GM13977 (cell line): ENCODE measurements at regions not wholly inside any gene's neighbourhood (a gene's known extent, or its start where the extent isn't known, plus 50 kb on each side); places are given as distances from the start of the nearest gene placed in this dataset.

ENCODE experiments used
- DNase-seq: peaks from one replicate; pipeline ENCODE4 v3.0.0; 2012; ENCODE audit warnings: low spot score
- in situ Hi-C: fragments of 300-500 bp; cut with MboI; formaldehyde crosslinking; loops from one replicate; pipeline ENCODE4 v1.12.0; 2022; ENCODE audit warnings: low sequenced_read_pairs, low pct_unique_long_range_greater_than_20kb, mixed read lengths, inconsistent platforms; ENCODE audit not compliant: unreplicated experiment
- TF ChIP-seq, protein P1 (sequence below): IDR thresholded peaks from 2 replicates; pipeline ENCODE4 v1.5.1; 2012; ENCODE audit warnings: mild to moderate bottlenecking, control low read depth; ENCODE audit not compliant: insufficient read depth; ENCODE audit errors: extremely low read depth, missing control alignments

DNA sequence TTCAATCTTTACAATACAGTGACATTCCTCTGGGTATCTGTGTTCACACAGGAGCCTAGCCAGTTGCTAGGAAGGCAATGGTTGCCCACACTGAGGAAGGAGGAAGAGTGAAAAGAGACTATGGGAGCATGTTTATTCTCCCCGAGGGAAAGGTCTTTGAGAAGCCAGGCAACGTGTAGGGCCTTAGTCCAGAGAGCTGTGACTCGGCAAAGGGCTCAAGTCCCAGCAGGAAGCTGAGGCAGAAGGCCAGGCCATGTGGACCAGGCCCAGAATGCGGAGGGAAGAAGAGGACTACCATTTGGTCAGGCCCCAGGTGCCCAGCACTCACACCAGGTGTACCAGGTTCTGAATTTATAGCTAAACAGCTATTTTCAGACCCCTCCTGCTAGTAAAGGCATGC lies 136.6 kb upstream of the DMAC1 start:
- TF ChIP-seq, protein P1, sequence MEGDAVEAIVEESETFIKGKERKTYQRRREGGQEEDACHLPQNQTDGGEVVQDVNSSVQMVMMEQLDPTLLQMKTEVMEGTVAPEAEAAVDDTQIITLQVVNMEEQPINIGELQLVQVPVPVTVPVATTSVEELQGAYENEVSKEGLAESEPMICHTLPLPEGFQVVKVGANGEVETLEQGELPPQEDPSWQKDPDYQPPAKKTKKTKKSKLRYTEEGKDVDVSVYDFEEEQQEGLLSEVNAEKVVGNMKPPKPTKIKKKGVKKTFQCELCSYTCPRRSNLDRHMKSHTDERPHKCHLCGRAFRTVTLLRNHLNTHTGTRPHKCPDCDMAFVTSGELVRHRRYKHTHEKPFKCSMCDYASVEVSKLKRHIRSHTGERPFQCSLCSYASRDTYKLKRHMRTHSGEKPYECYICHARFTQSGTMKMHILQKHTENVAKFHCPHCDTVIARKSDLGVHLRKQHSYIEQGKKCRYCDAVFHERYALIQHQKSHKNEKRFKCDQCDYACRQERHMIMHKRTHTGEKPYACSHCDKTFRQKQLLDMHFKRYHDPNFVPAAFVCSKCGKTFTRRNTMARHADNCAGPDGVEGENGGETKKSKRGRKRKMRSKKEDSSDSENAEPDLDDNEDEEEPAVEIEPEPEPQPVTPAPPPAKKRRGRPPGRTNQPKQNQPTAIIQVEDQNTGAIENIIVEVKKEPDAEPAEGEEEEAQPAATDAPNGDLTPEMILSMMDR, result no peak
- in situ Hi-C loops, result no loop called here
- DNase-seq, result no peak

DNA sequence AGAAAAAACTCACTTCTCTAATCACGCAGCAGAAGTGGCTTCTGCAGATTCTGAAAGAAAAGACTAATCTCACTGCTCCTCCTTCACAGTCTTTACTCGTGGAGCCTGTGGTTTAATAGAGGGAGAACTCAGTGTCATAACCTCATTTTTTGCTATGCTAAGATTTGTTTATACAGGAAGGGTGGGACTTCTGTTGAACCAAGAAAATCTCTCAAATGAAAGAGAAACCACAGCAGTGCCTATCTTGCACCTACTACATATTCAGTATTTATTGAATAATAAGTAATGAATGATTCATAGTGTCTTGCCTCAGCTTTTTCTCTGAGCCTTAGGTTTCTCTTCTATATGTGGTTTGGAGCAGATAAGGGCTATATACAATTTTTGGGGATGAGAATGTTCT lies 136.1 kb upstream of the DMAC1 start:
- TF ChIP-seq, protein P1, result no peak
- no peak for DNase-seq
- in situ Hi-C loops, result no loop called here

DNA sequence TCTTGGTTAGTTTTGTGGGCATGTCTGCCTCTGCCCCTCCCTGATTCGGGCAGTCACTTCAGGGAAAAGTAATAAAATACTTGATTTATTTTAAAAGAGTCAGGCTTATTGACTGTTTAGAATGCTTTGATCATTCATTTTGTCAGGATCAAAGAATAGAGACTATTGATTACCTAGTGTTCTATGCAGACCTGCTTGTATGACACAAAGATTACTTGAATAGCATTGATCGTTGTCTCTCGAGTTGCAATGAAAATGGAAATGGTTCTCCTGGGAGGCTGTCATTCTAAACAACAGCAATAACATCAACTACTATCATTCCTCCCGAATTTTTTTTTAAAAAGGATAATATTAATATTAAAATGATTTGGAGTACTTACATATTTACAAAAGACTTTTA lies 133.2 kb upstream of the DMAC1 start:
- in situ Hi-C loops, result no loop called here
- TF ChIP-seq, protein P1, result no peak
- no peak for DNase-seq

DNA sequence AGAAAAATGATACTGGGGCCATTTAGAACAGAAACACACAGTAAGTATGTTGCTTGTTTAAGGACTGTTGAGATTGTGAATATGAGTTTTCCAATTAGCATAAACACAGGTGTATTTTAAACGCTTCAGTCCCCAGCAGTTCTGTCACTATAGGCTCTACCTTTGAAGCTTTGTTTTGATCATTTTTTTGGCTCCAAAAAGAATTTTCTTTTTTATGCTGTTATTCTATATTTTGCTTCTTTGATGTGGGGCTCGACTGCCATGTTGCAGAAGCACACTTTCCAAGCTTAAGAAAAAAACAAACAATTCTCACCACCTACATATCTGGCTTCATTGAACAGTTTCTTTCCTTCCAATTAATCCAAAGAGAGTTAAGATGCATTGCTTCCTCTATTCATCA lies 131.0 kb upstream of the DMAC1 start:
- in situ Hi-C loops, result no loop called here
- TF ChIP-seq, protein P1, result no peak

DNA sequence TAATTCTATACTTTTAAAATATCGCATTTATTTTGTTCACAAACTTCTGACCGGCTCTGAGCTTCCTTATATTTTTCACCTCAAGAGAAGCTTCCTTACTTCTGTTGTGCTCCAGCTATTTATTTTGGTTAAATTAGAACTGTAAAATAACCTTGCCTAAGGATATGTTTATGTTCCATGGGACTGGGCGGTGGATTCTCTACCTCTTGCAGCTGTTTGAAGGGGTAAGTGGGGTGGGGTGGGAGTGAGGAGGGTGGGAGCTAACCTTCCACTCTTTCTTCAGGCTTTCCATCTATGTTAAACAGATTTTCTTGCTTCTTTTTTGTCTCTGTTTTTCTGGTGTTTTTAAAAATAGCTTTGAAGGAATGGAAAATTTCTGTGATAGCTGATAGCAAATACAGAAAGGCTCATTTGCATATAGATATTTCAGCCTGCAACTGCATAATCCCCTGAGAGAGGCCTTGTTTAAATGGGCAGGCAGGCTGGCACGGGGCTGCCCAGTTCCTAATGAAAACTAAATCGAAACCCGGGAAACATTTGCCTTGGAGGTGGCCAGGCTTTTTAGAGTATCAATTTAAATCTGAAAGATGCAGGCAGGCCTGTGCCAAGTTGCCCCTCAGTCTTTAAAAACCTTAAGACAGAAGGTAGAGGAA lies 122.1 kb upstream of the DMAC1 start:
- DNase-seq, result no peak
- TF ChIP-seq, protein P1, result no peak
- in situ Hi-C loops, result no loop called here

More for the DNA sequence above, 131.0 kb upstream of the DMAC1 start:
- no peak for DNase-seq

DNA sequence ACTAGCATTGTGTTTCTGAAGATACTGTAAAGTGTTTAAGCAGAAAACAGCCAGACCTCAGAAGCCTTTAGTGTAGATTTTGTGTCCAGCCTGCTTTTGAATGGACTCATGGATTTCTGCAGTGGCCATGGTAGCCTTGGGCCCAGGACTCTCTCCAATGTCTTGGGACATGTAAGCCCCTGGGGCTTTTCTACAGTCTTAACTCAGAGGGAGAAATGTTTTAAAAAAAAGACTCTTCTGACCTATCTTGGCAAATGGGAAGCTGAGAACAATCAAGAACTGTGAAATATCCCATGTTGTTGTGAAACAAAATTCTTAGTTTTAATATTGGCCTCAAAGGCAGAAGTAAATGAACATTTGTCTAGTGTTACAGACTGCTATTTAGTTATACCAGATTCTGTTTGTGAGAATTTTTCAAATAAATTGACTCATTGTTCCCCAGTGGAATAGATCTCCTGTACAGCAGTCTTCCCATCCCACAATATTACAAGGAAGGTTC lies 112.5 kb upstream of the DMAC1 start:
- in situ Hi-C loops, result no loop called here
- no peak for DNase-seq

More for the DNA sequence above, 112.5 kb upstream of the DMAC1 start:
- TF ChIP-seq, protein P1, result no peak
